DMS53 treated with DMSO at 0.1 percent for 48 hours (cell line): ENCODE measurements at regions not wholly inside any gene's neighbourhood (a gene's known extent, or its start where the extent isn't known, plus 50 kb on each side); places are given as distances from the start of the nearest gene placed in this dataset.
"Not testable (repeated sequence)": the region's sequence is repeated elsewhere in the genome, so short reads cannot be mapped to it uniquely, and the experiment has no call there.

ENCODE experiments used
- DNase-seq: peaks from one replicate; lab custom pipeline; 2025; ENCODE audit not compliant: unreplicated experiment; lab: John Stamatoyannopoulos, UW

GRCh38 chr2:220580113-220580512, 952.7 kb downstream of the SLC4A3 start:
- no peak for DNase-seq

GRCh38 chr2:220583725-220584124, 956.3 kb downstream of the SLC4A3 start:
- DNase-seq = no peak

- no peak for DNase-seq
These were observed 957.8 kb downstream of the SLC4A3 start for GRCh38 chr2:220585241-220585640.

GRCh38 chr2:220586980-220587530, 959.6 kb downstream of the SLC4A3 start:
- DNase-seq = no peak

GRCh38 chr2:220588148-220588547, 960.7 kb downstream of the SLC4A3 start:
- DNase-seq = no peak

GRCh38 chr2:220590476-220590875, 963.0 kb downstream of the SLC4A3 start:
- DNase-seq = no peak

- no peak for DNase-seq
These were observed 966.1 kb downstream of the SLC4A3 start for GRCh38 chr2:220593526-220593925.

GRCh38 chr2:220601674-220602073, 970.4 kb downstream of the EPHA4 start:
- DNase-seq = no peak

- DNase-seq = not testable (repeated sequence)
These were observed 959.1 kb downstream of the EPHA4 start for GRCh38 chr2:220613004-220613403.

- DNase-seq = no peak
These were observed 958.0 kb downstream of the EPHA4 start for GRCh38 chr2:220614064-220614463.

GRCh38 chr2:220619525-220620220, 952.4 kb downstream of the EPHA4 start:
- DNase-seq = peak; percentile 50

- DNase-seq = no peak
These were observed 945.5 kb downstream of the EPHA4 start for GRCh38 chr2:220626603-220627002.

- no peak for DNase-seq
These were observed 943.9 kb downstream of the EPHA4 start for GRCh38 chr2:220628252-220628651.

- no peak for DNase-seq
These were observed 931.0 kb downstream of the EPHA4 start for GRCh38 chr2:220641137-220641536.

GRCh38 chr2:220646424-220646823, 925.7 kb downstream of the EPHA4 start:
- DNase-seq = no peak

- no peak for DNase-seq
These were observed 923.5 kb downstream of the EPHA4 start for GRCh38 chr2:220648628-220649027.

GRCh38 chr2:220653776-220654175, 918.3 kb downstream of the EPHA4 start:
- DNase-seq = no peak

- no peak for DNase-seq
These were observed 917.8 kb downstream of the EPHA4 start for GRCh38 chr2:220654322-220654721.

- DNase-seq = no peak
These were observed 911.6 kb downstream of the EPHA4 start for GRCh38 chr2:220660277-220661145.

- no peak for DNase-seq
These were observed 909.7 kb downstream of the EPHA4 start for GRCh38 chr2:220662431-220662830.

GRCh38 chr2:220663065-220663464, 909.0 kb downstream of the EPHA4 start:
- DNase-seq = no peak
